T-cell (primary cell): ENCODE measurements at regions not wholly inside any gene's neighbourhood (a gene's known extent, or its start where the extent isn't known, plus 50 kb on each side); places are given as distances from the start of the nearest gene placed in this dataset.

Experiments used
- ATAC-seq, 4 experiments: fragments of 200-7000 bp in 3 of 4; fragments of 150-1000 bp in 1 of 4; cut with Tn5 transposase; replicated peaks in 1 of 4; 1 replicate in 3 of 4; 2 replicates in 1 of 4; pipeline ENCODE4 v1.10.0; 2021; ENCODE audit warnings: moderate library complexity in 3 of 4, mild to moderate bottlenecking in 2 of 4, moderate number of reproducible peaks in 1 of 4
- CTCF ChIA-PET, 2 donors: fragments of 300-600 bp; sonication (Branson Sonifier 250); formaldehyde crosslinking; loops; one replicate each; lab custom pipeline; 2022; ENCODE audit warnings: antibody characterized with exemption in 2 of 2; lab: Charles Lee
- POLR2A ChIA-PET, 2 donors: fragments of 300-600 bp; sonication (Branson Sonifier 250); formaldehyde crosslinking; loops; one replicate each; lab custom pipeline; 2022; ENCODE audit warnings: antibody characterized with exemption in 2 of 2; lab: Charles Lee
- DNase-seq, 35 experiments: peaks; one replicate each; pipeline versions ENCODE4 v3.0.0 to v3.0.0-alpha.2; 2013 to 2023
- H3K27ac ChIP-seq: one replicate; pipeline ENCODE4 v1.5.1; 2013; ENCODE audit warnings: low read length
- H3K27me3 ChIP-seq, 2 experiments: replicated peaks in 1 of 2; 1 replicate in 1 of 2; 2 replicates in 1 of 2; pipeline versions ENCODE4 v1.6.1 to v1.7.0; 2013; ENCODE audit warnings: low read length in 1 of 2, mixed read lengths in 1 of 2; ENCODE audit not compliant: control insufficient read depth in 2 of 2, insufficient read depth in 2 of 2; ENCODE audit errors: extremely low read depth in 1 of 2
- H3K36me3 ChIP-seq, 2 donors: 1 replicate in 1 of 2; 2 replicates in 1 of 2; pipeline versions ENCODE4 v1.6.1 to v1.7.0; 2013; ENCODE audit warnings: low read length in 1 of 2; ENCODE audit not compliant: control insufficient read depth in 2 of 2, insufficient read depth in 1 of 2; ENCODE audit errors: extremely low read depth in 1 of 2
- H3K4me1 ChIP-seq, 2 experiments: 1 replicate in 1 of 2; 2 replicates in 1 of 2; pipeline versions ENCODE4 v1.6.1 to v1.7.0; 2013; ENCODE audit warnings: low read length in 2 of 2, mixed read lengths in 1 of 2; ENCODE audit not compliant: insufficient read depth in 2 of 2, control insufficient read depth in 1 of 2; ENCODE audit errors: extremely low read depth in 1 of 2
- H3K4me3 ChIP-seq, 2 donors: 1 replicate in 1 of 2; 2 replicates in 1 of 2; pipeline versions ENCODE4 v1.5.1 to v1.7.0; 2013; ENCODE audit warnings: mild to moderate bottlenecking in 2 of 2, low read length in 1 of 2, moderate library complexity in 1 of 2; ENCODE audit not compliant: control insufficient read depth in 1 of 2; ENCODE audit errors: extremely low read depth in 1 of 2
- H3K9me3 ChIP-seq: 2 replicates; pipeline ENCODE4 v1.7.0; 2013
- H3K27ac Mint-ChIP-seq, 2 donors: one replicate each; pipeline ENCODE4 v1.8.0; 2020 to 2021; ENCODE audit warnings: mild to moderate bottlenecking in 2 of 2, mixed read lengths in 2 of 2
- H3K27me3 Mint-ChIP-seq, 2 donors: one replicate each; pipeline ENCODE4 v1.8.0; 2021 to 2022; ENCODE audit warnings: mixed read lengths in 2 of 2
- H3K36me3 Mint-ChIP-seq: one replicate; pipeline ENCODE4 v1.8.0; 2021; ENCODE audit warnings: mixed read lengths
- H3K4me1 Mint-ChIP-seq, 3 donors: one replicate each; pipeline ENCODE4 v1.8.0; 2020 to 2022; ENCODE audit warnings: mixed read lengths in 3 of 3, mild to moderate bottlenecking in 1 of 3
- H3K4me3 Mint-ChIP-seq, 3 donors: one replicate each; pipeline ENCODE4 v1.8.0; 2020 to 2022; ENCODE audit warnings: mild to moderate bottlenecking in 3 of 3, mixed read lengths in 3 of 3, moderate library complexity in 3 of 3
- H3K9me3 Mint-ChIP-seq, 3 donors: one replicate each; pipeline ENCODE4 v1.8.0; 2020 to 2022; ENCODE audit warnings: mixed read lengths in 3 of 3
- WGBS: methylation state at CpG from one replicate; pipeline ENCODE4 v1.1.5; 2013; ENCODE audit warnings: missing lambda C conversion rate; ENCODE audit not compliant: insufficient coverage; 5-methylcytosine and 5-hydroxymethylcytosine counted together

DNA sequence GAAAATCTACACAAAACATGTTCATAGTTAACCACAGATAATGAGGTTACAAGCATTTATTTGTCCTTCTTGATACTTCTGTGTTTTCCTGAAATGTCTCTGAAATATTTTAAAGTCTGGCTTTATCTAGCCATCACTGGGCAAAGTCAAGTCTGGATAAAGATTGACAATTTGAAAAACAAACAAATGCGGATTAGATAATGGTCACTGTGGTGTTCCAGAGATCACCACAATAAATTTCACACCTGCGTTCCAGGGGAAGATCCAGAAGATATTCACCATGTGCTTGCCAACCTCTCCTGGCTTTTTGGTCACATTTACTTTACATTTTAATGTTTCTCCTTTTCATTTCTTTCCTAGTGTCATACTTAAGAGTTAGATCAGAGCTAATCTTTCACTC is 109.7 kb upstream of the CCDC28A start:
- no peak for ATAC-seq
- ChIA-PET CTCF (interaction anchor here in 1 of 2 donors (0.5 kb wide), 1 partner anchor 1192 kb away, joined by 3 read pairs; no protein-coding TSS in a partner anchor), POLR2A (interaction anchor here in 1 of 2 donors (0.6 kb wide), 1 partner anchor 9 kb away, joined by 4 read pairs; no protein-coding TSS in a partner anchor)
- Histone ChIP-seq H3K4me1 (no peaks in the 10 kb centered on the region), H3K27me3 (no peaks in the 10 kb centered on the region), H3K27ac (no peak overlapping the region), H3K9me3 (no peaks in the 10 kb centered on the region), H3K36me3 (no peaks in the 10 kb centered on the region), H3K4me3 (no peak overlapping the region)
- Mint-ChIP-seq H3K36me3 (no peaks in the 10 kb centered on the region), H3K27me3 (peaks cover 0 to 3% of the 10 kb centered on the region in 2 donors), H3K9me3 (no peaks in the 10 kb centered on the region), H3K27ac (no peak overlapping the region), H3K4me1 (no peaks in the 10 kb centered on the region), H3K4me3 (no peak overlapping the region)
- WGBS = 90% methylated on average over 2 of the region's 2 CpGs
- DNase-seq = no peak

- Mint-ChIP-seq H3K36me3 (no peaks in the 10 kb centered on the region), H3K27me3 (peaks cover 0 to 3% of the 10 kb centered on the region in 2 donors), H3K9me3 (no peaks in the 10 kb centered on the region), H3K4me3 (no peak overlapping the region), H3K27ac (no peak overlapping the region), H3K4me1 (no peaks in the 10 kb centered on the region)
- DNase-seq (no peak), ATAC-seq (no peak)
- Histone ChIP-seq H3K27ac (no peak overlapping the region), H3K36me3 (no peaks in the 10 kb centered on the region), H3K27me3 (no peaks in the 10 kb centered on the region), H3K9me3 (no peaks in the 10 kb centered on the region), H3K4me1 (no peaks in the 10 kb centered on the region), H3K4me3 (no peak overlapping the region)
- CTCF ChIA-PET = no interaction called here
- POLR2A ChIA-PET = interaction anchor here in 1 of 2 donors (0.6 kb wide), 1 partner anchor 8 kb away, joined by 4 read pairs; no protein-coding TSS in a partner anchor
- WGBS = 90% methylated on average over 1 of the region's 2 CpGs
Measured at GRCh38 chr6:138664745-138665144, 108.8 kb upstream of the CCDC28A start.

GRCh38 chr6:138666636-138667035 is 106.9 kb upstream of the CCDC28A start:
- ATAC-seq = no peak
- H3K9me3 Mint-ChIP-seq = no peaks in the 10 kb centered on the region
- 100% methylated on average over 2 of the region's 6 CpGs for WGBS
- Histone ChIP-seq H3K36me3 (no peaks in the 10 kb centered on the region), H3K9me3 (no peaks in the 10 kb centered on the region), H3K4me3 (no peak overlapping the region), H3K4me1 (no peaks in the 10 kb centered on the region), H3K27ac (no peak overlapping the region), H3K27me3 (peaks cover 0 to 3% of the 10 kb centered on the region in 2 experiments)
- CTCF ChIA-PET = no interaction called here
- peaks cover 0 to 2% of the 10 kb centered on the region in 2 donors for H3K27me3 Mint-ChIP-seq
- no peak for DNase-seq
- POLR2A ChIA-PET = no interaction called here
- H3K4me1 Mint-ChIP-seq = no peaks in the 10 kb centered on the region
- no peak overlapping the region for H3K4me3 Mint-ChIP-seq
- no peak overlapping the region for H3K27ac Mint-ChIP-seq
- H3K36me3 Mint-ChIP-seq = no peaks in the 10 kb centered on the region

- ATAC-seq (no peak), DNase-seq (no peak)
- Mint-ChIP-seq H3K9me3 (no peaks in the 10 kb centered on the region), H3K27me3 (peaks cover 0 to 2% of the 10 kb centered on the region in 2 donors), H3K27ac (no peak overlapping the region), H3K4me1 (no peaks in the 10 kb centered on the region), H3K36me3 (no peaks in the 10 kb centered on the region), H3K4me3 (no peak overlapping the region)
- Histone ChIP-seq H3K36me3 (no peaks in the 10 kb centered on the region), H3K4me1 (no peaks in the 10 kb centered on the region), H3K9me3 (no peaks in the 10 kb centered on the region), H3K4me3 (no peak overlapping the region), H3K27ac (no peak overlapping the region), H3K27me3 (peaks cover 0 to 3% of the 10 kb centered on the region in 2 experiments)
- ChIA-PET POLR2A (no interaction called here), CTCF (interaction anchor here (0.5 to 0.6 kb wide), 2 partner anchors 10 to 77 kb away, joined by 3 to 5 read pairs; no protein-coding TSS in a partner anchor)
- no CpG with 5 or more reads among the region's 1 CpG for WGBS
Measured at GRCh38 chr6:138667408-138667807, 106.2 kb upstream of the CCDC28A start.

DNA sequence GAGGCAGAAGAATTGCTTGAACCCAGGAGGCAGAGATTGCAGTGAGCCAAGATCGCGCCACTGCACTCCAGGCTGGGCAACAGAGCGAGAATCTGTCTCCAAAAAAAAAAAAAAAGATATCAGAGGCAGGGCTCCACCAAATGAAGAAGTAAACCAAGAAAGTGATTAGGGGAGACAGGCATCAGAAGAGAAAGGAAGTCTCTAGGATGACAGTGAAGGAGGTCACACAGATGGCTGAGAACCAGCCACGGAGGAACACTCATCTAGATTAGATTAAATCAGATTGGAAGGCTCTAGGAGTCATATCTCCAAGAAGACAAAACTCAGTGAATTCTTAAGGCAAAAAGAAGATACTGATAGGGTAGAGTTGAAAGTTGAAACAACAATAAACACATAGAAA is 102.2 kb upstream of the CCDC28A start:
- Histone ChIP-seq H3K36me3 (no peaks in the 10 kb centered on the region), H3K27me3 (peaks cover 0 to 3% of the 10 kb centered on the region in 2 experiments), H3K4me3 (no peak overlapping the region), H3K4me1 (no peaks in the 10 kb centered on the region), H3K9me3 (no peaks in the 10 kb centered on the region), H3K27ac (no peak overlapping the region)
- no peaks in the 10 kb centered on the region for H3K4me1 Mint-ChIP-seq
- ChIA-PET POLR2A (no interaction called here), CTCF (no interaction called here)
- H3K4me3 Mint-ChIP-seq = no peak overlapping the region
- H3K27ac Mint-ChIP-seq = no peak overlapping the region
- H3K9me3 Mint-ChIP-seq = no peaks in the 10 kb centered on the region
- peaks cover 0 to 2% of the 10 kb centered on the region in 2 donors for H3K27me3 Mint-ChIP-seq
- WGBS = 100% methylated on average over 1 of the region's 4 CpGs
- DNase-seq (no peak), ATAC-seq (no peak)
- H3K36me3 Mint-ChIP-seq = no peaks in the 10 kb centered on the region

DNA sequence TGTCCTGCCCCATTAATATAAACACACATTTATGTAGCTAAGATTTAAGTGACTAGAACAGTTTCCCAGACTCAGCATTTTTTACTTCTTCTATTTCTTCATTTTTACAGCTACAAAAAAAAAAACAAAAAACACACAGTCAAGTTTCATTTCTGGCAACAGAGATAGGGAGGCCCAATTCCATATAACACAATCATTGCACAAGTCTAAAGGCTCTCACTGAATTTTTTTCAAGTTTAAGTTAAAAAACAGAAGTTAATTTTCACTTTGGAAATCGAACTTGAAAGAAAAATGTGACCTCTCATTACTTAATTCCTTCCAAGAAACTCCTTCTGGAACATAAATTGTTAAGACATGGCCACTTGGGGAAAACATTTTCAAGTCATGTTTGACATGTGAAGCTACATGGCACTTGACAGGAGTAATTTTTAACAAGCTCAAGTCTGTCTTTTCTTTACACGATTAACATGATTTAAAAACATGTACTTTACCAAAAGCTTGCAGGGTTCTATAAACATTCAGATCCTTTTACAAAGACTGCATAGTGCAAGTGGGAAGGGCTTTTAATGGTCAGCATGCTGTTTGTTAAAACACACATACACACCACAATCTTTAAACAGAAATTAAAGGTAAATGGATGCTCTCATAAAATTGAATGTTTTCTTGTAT is 100.1 kb upstream of the CCDC28A start:
- Histone ChIP-seq H3K27ac (no peak overlapping the region), H3K4me1 (no peaks in the 10 kb centered on the region), H3K27me3 (peaks cover 0 to 3% of the 10 kb centered on the region in 2 experiments), H3K36me3 (no peaks in the 10 kb centered on the region), H3K4me3 (no peak overlapping the region), H3K9me3 (no peaks in the 10 kb centered on the region)
- Mint-ChIP-seq H3K9me3 (no peaks in the 10 kb centered on the region), H3K4me1 (no peaks in the 10 kb centered on the region), H3K27ac (no peak overlapping the region), H3K27me3 (peaks cover 0 to 2% of the 10 kb centered on the region in 2 donors), H3K36me3 (no peaks in the 10 kb centered on the region), H3K4me3 (no peak overlapping the region)
- no CpG with 5 or more reads among the region's 2 CpGs for WGBS
- ChIA-PET POLR2A (interaction anchor here (0.6 to 0.7 kb wide), 3 partner anchors 9 to 115 kb away, joined by 3 to 11 read pairs (median 4); no protein-coding TSS in a partner anchor), CTCF (interaction anchor here (0.6 to 0.8 kb wide), 3 partner anchors 13 to 555 kb away, joined by 3 to 11 read pairs (median 3); no protein-coding TSS in a partner anchor)
- no peak for DNase-seq
- no peak for ATAC-seq
